ENCODE measurements at regions not wholly inside any gene's neighbourhood (a gene's known extent, or its start where the extent isn't known, plus 50 kb on each side); places are given as distances from the start of the nearest gene placed in this dataset.
"Not testable (repeated sequence)": the region's sequence is repeated elsewhere in the genome, so short reads cannot be mapped to it uniquely, and the experiment has no call there.

DNA sequence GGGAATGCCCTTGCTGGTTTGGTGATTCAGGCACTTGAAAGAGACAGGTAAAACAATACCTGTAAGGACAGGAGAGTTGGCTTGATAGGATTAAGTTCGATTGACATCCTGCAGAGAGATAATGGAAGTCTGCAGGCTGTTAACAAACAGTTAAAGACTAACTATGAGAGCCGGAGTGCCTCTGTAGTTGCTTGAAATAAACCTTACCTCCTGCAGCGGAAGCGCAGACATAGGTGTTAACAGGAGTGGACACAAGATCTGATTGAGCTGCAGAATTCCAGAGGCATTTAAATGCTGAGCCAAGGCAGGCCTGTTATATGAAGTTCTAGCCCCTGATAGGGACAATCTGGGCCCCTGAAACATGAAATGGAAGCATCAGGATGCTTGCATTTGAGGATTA lies 416.7 kb upstream of the MAOA start:
- no peak for DNase-seq

- no peak for DNase-seq
These were observed 400.5 kb upstream of the MAOA start for GRCh38 chrX:43255596-43255995.

DNA sequence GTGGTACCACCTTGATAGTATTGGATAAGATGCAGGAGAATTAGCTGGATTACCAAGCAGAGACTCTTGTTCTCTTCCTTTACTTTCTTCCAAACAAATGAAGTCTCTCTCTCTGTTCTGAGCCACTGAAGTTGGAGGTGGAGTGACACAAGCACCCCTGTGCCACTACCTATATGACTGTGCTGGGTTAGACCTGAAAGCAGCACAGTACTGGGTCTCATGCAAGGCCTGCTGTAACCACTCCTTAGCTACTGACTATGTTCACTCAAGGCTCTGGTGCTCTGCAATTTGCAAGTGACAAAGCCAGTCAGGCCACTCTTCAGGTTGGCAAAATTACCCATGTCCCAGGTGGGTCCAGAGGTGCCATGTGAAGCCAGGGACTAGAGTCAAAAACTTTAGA lies 389.6 kb upstream of the MAOA start:
- DNase-seq: no peak

DNA sequence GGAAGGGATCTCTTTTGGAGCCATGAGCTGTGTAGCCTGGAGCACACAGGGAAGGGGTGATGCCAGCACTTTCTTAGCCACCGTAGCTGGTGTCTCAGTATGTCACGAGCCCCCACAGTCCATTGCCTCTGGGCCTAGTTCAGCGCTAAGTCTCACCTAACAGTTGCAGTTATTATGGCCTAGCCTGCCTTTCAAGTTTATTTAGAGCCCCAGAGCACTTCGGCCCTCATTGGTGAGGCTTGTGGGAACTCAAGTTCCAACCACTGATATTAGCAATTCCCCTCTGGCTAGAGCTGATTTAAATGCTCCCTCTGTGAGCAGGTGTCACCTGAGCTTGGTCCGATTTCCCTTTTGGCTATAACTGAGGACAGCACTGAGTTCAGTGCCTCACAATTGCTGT lies 388.4 kb upstream of the MAOA start:
- no peak for DNase-seq

- DNase-seq: no peak
These were observed 386.9 kb upstream of the MAOA start for GRCh38 chrX:43269201-43269600.

GRCh38 chrX:43277879-43278278 lies 378.2 kb upstream of the MAOA start:
- no peak for DNase-seq

GRCh38 chrX:43278440-43278839 lies 377.7 kb upstream of the MAOA start:
- no peak for DNase-seq

- no peak for DNase-seq
These were observed 376.7 kb upstream of the MAOA start for GRCh38 chrX:43279341-43279808.

- no peak for DNase-seq
These were observed 372.9 kb upstream of the MAOA start for GRCh38 chrX:43283187-43283586.

DNA sequence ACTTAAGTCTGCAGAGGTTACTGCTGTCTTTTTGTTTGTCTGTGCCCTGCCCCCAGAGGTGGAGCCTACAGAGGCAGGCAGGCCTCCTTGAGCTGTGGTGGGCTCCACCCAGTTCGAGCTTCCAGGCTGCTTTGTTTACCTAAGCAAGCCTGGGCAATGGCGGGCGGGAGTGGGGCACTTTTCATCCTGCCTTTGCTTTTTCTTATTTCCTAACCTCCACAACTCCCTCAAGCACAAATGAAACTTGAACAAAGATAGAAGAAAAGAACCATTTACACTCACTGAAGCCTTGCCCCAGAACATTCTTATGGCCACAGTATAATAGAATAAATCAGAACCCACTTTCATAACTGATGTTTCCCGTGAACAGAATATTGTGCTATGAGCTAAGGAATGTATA lies 344.5 kb upstream of the MAOA start:
- DNase-seq: not testable (repeated sequence)

- no peak for DNase-seq
These were observed 343.1 kb upstream of the MAOA start for GRCh38 chrX:43313035-43313434.

- DNase-seq: no peak
These were observed 341.6 kb upstream of the MAOA start for GRCh38 chrX:43314525-43314924.

DNA sequence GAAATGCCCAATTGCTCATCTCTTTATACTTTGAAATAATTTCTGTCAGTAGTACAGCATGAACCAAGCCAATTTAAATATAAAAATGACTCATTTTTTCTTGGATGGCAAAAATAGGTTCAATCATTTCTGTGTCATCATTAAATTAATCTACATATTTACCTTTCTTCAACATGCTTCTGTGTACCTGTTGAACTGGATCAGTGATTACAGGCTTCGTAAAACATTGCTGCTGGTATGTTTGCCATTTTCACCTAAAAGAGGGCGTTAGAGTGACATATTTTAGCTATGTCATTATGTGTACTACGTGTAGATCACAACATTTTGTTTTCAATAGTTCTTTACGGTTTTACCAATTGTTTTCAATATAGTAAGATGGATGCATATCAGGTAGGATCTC lies 340.5 kb upstream of the MAOA start:
- DNase-seq: no peak

GRCh38 chrX:43316146-43316545 lies 340.0 kb upstream of the MAOA start:
- DNase-seq: no peak

GRCh38 chrX:43317378-43317777 lies 338.7 kb upstream of the MAOA start:
- no peak for DNase-seq

GRCh38 chrX:43328358-43328946 lies 327.6 kb upstream of the MAOA start:
- DNase-seq: no peak

DNA sequence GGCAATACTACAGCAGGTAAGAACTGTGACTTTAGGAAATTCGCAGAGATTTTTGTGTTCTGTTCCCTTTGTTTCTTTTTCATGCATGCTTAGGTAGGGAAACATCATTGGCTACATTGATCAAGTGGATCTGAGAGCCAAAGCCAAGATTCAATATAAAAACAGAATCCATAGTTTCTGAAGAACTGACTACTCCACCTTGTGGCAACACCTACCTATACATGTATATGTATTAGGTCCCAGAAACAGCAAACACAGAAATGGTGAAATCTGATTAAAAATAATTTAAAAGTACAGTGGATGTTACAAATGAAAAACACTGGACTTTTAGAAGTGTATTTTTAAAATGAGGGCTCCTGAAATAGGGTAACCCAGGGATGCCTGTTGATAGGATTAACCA lies 322.6 kb upstream of the MAOA start:
- no peak for DNase-seq

DNA sequence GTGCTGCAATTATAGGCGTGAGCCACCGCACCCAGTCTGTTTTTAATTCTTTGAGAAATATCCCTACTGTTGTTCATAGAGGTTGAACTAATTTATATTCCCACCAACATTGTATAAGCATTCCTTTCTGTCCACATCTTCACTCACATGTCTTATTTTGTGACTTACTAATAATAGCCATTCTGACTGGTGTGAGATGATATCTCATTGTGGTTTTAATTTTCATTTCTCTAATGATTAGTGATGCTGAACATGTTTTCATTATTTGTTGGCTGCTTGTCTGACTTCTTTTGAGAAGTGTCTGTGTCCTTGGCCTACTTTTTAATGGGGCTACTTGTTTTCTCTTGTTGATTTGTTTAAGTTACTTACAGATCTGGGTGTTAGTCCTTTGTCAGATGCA lies 310.9 kb upstream of the MAOA start:
- DNase-seq: no peak

DNA sequence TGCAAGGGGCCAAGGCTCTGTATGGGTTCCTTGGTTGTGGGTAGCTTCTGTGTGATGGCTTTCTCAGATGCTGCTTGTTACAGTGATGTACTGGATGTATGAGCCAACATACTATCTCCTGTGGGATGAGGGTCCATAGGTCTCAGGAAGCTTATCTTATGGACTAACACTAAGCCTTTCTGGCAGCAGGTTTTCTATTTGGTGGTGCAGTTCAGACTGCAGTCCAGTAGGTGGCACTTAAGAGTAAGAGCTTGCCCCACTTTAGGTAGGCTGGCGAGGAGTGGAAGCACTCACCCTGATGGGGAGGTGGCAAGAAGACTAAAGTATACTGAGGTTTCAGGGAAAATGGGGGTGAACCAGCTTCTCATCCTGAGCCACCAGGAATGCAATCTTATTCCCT lies 306.7 kb upstream of the MAOA start:
- DNase-seq: no peak

DNA sequence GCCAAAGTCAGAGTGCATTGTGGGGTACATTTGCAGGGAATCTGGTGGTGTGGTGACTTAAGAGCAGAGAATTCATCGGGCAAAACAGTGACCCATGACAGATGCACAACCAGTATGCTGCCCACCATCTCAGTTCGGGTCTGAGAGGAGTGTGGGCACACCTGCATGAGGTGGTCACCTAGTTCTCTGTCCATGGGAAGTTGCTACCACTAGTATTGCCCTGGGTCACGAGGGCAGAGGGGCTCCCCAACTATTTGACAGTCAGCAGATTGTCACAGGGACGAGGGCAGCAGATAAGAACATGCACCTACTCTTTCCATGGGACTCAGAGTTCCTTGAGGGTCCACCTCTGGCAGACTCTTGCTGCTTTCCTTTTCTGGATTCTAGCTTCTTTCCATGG lies 305.2 kb upstream of the MAOA start:
- no peak for DNase-seq

DNA sequence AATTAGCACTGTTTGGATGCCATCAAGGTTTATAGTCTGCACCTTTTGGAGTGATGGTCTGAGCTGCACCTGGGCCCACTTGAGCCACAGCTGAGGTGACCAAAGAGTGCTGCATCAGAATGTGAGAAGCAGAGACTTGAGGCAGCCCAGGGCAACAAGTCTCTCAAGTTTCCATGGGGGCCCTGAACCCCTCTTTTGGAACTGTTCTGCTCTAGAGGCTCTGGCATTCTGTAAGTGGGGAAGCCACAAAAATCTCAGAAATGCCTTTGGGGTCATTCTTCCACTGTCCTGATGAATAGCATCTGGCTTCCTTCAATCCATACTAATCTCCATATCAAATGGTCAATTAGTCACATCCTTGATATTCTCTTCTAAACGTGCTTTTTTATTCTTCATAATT lies 298.4 kb upstream of the MAOA start:
- DNase-seq: no peak

DNA sequence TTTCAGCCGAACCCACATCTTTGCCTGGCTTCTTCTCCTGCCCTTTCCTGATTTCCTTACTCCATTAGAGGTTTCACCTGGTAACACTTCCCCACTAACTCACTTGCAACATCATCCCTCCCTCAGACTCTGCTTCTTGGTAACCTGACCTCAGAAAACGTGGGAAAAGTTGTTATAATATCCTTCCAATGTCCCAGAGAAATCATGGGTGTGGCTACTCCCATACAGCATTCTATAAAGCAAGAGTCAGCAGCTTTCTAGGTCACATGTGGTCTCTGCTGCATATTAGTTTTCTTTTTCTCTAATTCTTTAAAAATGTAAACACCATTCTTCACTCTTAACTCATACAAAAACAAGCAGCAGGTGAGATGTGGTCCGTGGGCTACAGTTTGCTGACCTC lies 283.1 kb upstream of the MAOA start:
- DNase-seq: no peak

- no peak for DNase-seq
These were observed 281.0 kb upstream of the MAOA start for GRCh38 chrX:43375136-43375535.

GRCh38 chrX:43380704-43381103 lies 275.4 kb upstream of the MAOA start:
- no peak for DNase-seq

DNA sequence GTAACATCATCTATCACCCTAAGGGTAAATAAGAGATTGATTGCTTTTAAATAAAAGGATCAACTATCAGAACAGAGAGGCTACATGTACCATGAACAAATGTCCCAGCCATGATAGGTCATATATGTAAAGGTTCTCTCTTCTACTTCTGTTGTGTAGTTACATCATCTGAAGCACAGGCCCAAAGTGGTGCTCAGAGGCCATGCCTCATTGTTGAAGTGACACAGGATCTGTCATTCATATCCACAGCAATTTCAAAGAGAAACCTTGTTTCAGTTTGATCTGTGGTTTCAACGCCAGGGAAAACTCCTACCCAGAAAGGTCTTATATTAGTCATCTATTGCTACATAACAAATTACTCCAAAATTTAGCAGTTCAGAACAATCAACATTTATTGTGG lies 269.2 kb upstream of the MAOA start:
- no peak for DNase-seq

DNA sequence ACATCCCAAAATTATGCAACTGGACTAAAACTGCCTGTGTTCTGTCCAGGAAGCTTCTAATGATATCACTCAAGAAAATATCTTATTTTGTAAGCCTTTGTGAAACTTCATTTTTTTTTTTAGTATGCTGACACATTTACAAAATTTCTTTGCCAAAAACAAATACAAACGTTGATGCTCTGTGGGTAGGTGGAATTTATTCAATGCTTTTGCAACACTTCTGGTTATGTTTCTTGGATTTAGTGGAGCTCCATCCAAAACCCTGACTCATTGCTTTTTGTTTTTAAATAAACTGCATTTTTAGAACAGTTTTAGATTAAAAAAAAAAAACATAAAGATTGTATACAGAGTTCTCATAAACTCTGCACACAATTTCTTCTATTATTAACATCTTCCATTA lies 250.9 kb upstream of the MAOA start:
- DNase-seq: no peak

All from KG1 (cell line).